ENCODE measurements at regions not wholly inside any gene's neighbourhood (a gene's known extent, or its start where the extent isn't known, plus 50 kb on each side); places are given as distances from the start of the nearest gene placed in this dataset.

- TF ChIP-seq CTCF (IDR thresholded peaks at IDR 0.05 in 8 of 11, conservative IDR thresholded peaks at IDR 0.05 in 3 of 11) (no peak), POLR2AphosphoS5 (IDR thresholded peaks at IDR 0.05) (no peak)
Measured at GRCh38 chr3:178483704-178484103, 52.5 kb upstream of the KCNMB2 start.

Data from spleen (tissue), 7 donors.